Right renal cortex interstitium (tissue), 3 donors: ENCODE measurements at regions not wholly inside any gene's neighbourhood (a gene's known extent, or its start where the extent isn't known, plus 50 kb on each side); places are given as distances from the start of the nearest gene placed in this dataset.
A peak's percentile ranks its signal among the peaks of the same experiment; 100 is the strongest.

Experiments
- DNase-seq, 3 donors: peaks; one replicate each; pipeline ENCODE4 v3.0.0-alpha.2; 2013; ENCODE audit warnings: low read depth in 3 of 3, low spot score in 2 of 3

GRCh38 chr2:46850742-46851141, 64.9 kb downstream of the MCFD2 start:
- no peak for DNase-seq

DNA sequence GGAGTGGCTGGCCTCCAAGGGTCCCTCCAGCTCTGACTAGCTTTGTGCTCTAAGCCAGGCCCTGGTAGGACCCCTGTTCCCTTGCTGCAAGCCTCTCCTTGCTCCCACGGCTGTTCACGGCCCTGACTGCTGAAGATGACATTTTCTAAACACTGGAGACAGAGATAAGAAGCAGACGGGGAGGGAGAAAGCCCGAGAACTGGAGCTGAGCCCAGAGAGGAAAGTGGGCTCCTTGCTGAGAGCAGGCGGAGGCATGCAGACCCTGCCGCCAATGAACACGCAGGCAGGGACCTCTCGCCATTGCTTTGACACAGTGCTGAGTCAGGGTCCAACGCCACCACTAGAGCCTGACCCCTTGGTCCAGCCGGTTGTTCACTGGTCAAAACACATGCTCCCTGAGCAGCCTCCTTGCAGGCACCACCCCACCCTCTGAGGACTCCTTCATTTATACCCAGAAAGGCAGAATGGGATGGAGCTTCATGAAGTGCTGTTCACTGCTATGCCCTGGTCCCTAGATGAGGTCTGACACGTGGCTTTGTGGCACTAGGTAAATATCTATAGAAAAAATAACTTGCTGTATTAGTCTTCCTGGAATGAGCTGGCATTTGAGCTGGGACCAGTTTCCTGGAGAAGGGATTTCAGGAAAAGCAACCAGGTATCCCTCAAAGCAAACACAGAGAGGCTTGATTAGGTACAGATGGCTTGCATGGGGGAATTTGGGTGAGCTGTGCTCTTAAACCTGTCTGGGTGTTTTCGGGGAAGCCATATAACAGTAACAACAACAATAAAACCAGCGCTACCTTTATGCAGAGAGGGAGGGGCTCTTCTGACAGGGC, 65.7 kb downstream of the MCFD2 start:
- no peak for DNase-seq

DNA sequence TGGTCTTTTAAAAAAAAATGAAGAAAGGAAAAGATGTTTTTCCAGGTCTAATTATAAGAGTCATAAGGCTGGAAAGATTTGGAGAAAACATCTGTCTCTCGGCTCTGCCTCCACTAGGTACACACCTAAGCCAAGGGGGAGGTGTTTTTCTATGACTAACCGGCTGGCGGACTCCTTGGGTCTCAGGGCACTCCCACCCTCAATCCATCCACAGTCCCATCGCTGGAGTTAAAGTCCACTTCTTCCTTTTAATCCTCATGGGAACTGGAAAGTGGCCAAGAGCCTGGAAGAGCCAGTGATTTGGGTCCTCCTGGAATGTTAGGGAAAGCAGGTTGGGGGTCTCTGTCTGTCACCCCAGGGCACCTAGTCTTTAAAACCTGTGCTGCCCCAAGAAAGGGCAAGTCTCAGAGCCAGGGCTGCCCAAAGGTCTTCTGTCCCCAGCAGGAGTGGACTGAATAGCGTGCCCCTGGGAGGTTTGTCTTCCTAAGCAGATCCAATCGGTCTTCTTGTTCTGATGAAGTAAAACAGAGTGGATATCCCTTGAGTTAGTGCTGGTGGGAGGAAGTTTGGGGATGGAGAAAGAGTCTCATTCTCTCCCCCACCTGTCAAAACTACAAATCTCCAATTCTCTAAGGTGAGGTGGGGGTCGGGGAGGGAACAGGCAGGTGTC, 66.4 kb downstream of the MCFD2 start:
- DNase-seq = no peak

DNA sequence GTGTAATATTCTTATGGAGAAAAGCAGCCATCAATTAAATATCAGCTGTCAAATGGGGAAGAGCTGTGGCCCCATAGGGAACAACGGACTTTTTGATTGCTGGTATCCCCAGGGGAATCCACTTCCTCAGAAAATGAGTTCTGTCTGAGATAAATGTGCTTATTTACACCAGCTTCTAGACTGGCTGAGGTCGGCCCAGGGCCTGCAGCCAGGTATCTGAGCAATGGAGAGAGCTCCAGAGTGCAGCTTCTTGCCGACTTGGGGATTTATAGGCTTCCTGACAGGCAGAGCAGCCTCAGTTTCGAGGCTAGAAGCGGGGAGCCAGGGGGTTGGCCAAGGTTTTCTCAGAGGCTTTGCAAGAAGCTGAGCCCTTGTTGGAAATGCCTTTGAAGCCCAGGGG, 67.2 kb downstream of the MCFD2 start:
- no peak for DNase-seq

GRCh38 chr2:46847726-46848412, 67.7 kb downstream of the MCFD2 start:
- DNase-seq = no peak

DNA sequence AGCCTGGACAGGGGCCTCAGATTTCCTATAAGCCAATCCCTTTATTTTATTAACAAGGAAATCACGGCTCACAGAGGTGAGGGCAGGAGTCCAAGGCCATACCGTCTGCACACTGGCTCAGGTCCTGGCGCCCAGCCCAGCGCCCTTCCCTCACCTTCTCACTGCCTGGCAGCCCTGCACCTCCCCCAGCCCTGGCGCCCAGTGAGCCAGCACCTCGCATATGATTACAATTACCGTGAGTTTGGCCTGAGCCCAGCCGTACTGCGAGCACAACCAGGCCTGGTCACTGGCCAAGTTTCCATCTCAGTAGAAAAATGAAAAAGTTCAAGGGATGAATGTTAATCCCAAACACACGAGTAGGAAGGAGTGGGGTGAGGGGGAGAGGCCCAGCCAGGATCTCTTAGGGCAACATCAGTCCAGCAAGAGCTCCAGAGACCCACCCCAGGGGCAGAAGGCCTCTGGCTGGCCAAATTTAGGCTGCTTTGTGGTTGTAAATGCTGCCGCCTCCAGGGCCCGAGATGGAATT, 68.4 kb downstream of the MCFD2 start:
- peak; percentile 65 to 77 (median 67) for DNase-seq

DNA sequence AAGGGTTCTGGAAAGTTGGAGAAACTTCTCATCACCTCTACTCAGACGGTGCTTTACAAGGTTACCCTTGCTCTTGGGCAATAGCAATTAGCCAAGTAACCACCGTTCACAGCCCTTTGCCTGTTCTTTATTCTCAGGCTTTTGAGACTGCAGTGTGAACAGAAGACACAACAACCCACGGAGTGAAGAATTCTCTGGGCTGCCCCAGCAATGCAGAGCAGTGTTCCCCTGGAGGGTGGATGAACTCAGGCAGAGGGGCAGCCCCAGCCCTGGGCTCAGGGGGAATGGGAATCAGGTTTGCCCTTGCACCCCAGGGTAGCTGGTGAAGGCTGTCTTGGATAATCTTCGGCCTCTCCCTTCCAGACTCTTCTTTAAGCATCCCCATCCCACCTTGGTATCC, 69.1 kb downstream of the MCFD2 start:
- DNase-seq = no peak

DNA sequence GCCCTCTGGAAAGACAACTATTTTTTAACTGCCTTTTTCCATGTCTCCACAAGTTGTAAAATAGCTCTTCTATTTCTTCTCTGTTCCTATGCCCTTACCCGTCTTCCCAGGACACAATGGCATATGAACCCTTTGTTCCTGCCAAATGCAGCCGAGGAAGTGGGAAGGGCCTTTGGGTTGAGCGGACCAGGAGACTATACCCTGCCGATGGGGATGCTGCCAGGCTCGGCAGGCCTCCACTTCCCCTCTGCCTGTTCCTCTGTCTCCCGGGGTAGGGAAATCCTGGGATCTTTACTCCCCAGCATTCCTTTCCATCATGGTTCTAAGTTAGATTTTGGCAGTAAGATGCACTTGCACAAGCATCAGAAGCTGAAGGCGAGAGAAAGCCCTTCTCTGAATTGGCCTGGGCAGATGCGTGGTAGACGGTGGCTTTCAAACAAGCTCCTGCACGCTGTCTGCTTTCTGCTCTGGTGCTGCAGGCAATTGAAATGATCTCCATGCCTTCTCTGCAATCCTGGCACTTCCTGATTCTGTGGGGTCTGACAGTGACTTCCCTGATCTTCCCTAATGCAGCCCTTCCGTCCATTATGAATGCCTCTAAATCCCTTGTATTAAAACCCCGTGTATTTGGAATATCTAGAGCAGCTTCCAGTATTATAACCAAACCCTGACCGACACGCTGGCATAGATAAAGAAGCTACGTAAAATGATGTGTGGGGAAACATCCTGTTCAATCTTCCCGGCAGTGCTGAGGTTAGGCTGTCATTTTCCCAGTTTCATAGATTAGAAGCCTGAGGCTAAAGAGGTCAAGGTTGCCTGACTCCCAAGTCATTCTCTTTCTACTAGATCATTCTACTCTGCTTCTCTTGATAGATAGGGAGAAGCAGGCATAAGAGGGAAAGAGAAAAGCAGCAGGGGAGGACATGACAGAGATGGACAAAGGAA, 69.8 kb downstream of the MCFD2 start:
- DNase-seq = no peak

GRCh38 chr2:46844443-46844842, 71.2 kb downstream of the MCFD2 start:
- DNase-seq = no peak

DNA sequence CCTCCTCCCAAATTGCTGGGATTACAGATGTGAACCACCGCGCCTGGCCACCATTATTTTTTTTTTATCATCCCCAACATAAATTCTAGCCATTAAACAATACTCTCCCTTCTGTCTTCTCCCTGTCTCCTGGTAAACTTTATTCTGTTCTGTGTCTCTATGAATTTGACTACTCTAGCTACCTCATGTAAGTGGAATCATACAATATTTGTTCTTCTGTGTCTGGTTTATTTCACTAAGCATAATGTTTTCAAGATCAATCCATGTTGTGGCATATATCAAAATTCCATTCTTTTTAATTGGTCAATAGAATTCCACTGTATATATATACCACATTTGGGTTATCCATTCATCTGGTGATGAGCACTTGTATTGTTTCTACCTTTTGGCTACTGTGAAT, 71.6 kb downstream of the MCFD2 start:
- no peak for DNase-seq

- DNase-seq = no peak
Observed at GRCh38 chr2:46843316-46843715, 72.3 kb downstream of the MCFD2 start.

DNA sequence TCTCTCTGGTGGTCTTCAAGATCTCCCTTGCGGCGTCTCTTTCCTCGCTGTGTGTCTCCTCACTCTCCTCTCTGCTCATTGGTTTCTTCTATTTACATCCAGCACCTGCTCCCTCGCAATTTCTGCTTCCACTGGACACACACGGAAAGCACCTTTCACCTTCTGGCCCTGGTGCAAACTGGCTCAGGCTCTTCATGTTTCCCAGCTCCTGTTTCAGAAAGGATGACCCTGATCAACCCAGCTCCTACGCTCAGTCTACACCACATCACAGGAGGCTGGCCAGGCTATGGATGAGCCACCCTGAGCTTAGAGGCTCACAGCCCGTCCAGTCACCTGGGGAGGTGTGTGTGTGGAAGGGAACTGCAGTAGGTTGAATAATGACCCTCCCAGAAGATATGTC, 72.7 kb downstream of the MCFD2 start:
- DNase-seq = no peak

DNA sequence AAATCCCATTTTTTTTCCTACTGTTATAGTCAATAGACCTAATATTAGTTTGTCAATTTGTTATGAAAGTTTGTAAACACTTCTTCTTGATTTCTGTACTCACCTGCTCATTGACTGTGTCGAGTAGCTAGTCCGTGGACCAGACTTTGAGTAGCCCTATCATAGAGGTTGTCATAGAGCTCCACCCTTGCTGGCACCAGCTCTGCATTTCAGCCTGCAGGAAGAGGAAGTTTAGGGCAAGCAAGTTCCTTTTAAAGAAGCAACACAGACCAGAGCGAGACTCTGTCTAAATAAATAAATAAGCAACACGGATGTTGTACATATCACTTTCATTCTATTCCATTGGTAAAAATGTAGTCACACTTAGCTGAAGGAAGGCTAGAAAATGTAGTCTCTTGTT, 74.0 kb downstream of the MCFD2 start:
- DNase-seq = no peak

DNA sequence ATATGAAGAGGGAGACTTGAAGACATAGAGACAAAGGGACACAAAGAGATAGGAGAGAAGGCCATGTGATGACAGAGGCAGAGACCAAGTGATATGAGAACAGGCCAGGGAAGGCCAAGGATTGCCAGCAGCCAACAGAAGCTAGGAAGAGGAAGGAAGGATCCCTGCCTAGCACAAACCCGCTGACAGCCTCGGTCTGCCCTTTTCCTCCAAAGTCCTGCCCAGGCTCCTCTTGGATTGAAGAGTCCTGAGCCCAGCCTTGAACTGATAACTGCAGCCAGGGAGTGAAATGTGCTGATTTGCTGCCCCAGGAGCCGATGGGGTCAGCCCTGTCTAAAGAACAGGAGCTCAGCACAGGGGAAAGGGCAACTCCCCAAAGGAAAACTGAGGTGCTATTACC, 76.6 kb downstream of the MCFD2 start:
- DNase-seq = no peak

DNA sequence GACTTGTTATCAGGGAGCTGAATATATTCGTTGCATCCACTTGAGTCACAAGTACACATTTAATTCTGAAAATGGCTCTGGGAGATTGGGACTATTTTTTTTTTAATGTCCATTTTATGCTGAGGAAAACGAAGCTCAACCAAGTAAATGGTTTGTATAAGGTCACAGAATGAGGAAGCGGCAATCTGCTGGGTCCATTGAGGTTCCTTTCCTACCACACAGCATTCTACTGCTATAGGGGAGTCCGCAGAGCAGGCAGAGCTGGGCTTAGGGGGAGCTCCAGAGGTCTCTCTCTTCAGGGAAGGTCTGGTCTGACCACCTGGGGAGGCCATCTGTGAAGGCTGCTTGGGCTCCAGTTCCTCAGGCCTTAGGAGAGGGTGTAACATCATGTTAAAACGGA, 77.9 kb downstream of the MCFD2 start:
- no peak for DNase-seq

GRCh38 chr2:46837112-46837454, 78.5 kb downstream of the MCFD2 start:
- DNase-seq = no peak

DNA sequence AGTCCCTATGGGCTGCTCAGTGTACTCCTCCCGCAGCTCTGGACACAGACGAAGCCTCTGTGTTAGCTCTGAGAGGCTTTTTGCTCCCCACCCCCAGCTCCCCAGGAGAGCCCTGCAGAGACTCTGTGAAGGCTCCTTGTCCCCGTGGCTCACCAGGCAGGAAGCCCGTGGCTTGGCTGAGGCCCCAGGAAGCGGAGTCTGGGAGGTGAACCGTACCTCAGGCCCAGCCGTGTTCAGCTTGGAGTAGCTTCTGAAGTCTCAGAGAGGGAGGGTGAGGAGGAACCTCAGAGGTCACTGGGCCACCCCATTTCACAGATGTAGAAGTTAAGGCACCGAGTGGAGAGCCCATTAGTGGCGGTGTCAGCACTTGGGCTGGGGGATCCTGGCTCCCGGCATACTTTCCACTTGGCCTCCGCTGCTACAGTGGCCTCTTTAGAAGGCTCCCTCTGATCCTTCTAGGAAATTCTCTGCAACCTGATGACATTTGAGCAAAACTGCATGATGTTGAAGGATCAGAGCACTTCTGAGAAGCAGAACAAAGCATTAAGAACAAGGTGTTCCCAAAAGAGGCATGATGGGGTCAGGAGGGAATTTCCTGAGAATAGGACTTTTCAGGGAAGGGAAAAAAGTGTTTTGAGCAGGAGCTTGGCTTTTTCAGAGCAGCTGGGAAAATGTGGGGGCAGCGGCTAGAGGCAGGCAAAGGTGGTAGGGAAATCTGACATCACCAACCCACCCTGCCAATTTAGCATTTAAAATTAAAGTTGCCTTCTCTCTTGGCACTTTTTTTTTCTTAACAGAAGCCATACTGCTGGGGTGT, 79.1 kb downstream of the MCFD2 start:
- DNase-seq = no peak

DNA sequence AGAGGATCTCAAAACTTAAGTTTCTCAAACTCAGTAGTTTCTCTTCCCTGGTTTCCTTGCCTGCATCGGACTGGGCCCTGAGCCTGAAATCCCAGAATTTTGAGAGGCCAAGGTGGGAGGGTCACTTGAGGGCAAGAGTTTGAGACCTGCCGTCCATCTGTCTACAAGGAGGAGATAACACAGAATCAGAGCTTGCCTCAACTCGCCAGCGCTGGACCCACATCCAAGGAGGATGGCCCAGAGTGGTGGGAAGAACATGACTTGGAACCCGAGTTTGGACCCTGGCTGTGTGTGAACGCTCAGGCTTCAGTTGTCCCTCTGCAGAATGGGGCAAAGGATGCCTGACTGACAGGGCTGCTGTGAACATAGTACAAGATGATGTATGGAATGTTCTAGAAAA, 80.1 kb downstream of the MCFD2 start:
- DNase-seq = no peak

DNA sequence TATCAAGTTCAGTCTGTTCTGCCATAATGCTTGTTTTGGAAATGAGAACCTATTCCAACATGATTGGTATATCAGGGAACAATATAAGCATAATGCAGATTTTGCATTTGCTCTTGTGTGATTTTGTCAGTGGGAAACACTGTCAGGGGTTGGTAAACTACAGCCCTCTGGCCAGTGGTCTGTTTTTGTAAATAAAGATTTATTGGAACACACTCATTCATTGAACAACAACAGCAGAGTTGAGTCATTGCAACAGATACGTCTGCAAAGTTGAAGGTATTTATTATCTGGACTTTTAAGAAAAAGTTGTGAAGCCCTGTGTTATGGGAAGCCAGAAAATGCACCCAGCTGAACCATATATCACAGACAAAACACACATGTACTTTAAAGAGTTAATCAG, 83.1 kb downstream of the MCFD2 start:
- DNase-seq = no peak

DNA sequence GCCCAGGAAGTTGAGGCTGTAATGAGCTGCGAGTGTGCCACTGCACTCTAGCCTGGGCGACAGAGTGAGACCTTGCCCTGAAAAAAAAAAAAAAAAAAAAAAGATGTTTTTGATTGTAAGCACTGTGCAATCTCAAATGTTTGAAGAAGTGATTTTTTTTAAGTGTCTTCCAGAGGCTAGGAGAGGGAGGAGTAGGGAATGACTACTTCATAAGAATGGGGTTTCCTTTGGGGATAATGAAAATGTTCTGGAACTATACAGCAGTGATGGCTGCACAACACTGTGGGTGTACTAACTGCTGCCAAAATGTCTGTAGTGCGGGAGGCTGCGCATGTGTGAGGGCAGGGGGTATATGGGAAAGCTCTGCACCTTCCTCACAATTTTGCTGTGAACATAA, 83.7 kb downstream of the MCFD2 start:
- no peak for DNase-seq
